GM19455 (cell line): ENCODE measurements at regions not wholly inside any gene's neighbourhood (a gene's known extent, or its start where the extent isn't known, plus 50 kb on each side); places are given as distances from the start of the nearest gene placed in this dataset.

ENCODE experiments used
- ATAC-seq: cut with Tn5 transposase; IDR thresholded peaks from one replicate; pipeline ENCODE4 v1.9.1; 2021; ENCODE audit not compliant: unreplicated experiment

DNA sequence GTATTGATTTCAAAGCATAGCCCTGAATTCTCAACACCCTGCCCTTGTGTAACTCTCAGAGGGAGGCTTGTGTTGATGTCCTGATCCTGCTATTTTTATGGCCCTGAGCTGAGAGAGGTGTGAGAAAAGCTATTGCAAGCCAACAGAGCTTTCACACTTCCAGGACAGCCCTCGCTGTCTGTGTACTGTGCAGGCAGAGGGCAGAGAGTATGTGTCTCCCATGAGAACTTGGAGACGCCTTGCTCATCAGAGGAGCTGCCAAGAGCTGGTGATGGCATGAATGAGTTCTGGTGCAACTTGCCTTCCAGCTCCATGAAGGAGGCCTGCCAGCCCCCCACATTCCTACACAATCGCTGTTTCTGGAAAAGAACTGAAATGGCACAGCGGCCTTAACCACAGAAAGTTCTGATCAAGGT is 144.1 kb upstream of the AJAP1 start:
- ATAC-seq, result no peak

DNA sequence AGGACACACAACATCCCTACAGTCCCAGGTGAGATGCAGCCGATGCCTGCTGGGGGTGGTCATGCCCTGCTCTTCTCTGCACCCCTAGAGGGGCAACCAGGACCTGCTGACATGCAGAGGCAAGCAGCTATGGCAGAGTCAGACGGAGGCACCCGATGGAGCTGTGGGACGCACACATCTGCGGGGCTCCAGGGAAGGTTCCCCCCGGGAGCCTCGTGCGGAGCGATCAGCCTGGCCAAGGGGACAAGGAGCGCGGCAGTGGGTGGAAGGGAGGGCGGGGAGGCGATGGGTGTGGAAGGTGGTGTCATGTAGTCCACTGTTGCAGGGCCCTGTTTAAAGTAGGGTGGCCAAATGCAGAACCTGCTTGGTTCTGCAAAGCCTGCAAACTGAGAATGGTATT is 143.0 kb upstream of the AJAP1 start:
- ATAC-seq, result no peak

- no peak for ATAC-seq
Measured at GRCh38 chr1:4512636-4513035, 141.8 kb upstream of the AJAP1 start.

DNA sequence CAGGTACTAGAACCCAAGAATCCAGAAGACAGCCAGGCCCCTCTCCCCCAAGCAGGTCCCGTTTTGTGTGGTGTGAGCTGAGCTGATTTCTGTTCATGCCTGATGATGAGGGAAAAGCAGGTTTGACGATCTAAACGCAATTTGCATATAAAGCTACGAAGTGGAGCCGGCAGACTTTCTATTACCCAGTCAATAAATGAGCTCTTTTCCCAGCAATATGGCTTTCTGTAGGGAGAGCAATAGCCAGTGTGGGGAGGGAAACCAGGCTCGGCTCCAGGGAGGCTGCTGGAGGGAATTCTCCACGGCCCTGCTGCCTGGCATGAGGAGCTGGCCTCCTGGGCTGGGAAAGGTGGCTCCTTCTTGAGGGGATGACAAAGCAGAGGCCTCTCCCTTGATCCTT is 140.7 kb upstream of the AJAP1 start:
- ATAC-seq, result no peak

GRCh38 chr1:4515727-4516289 is 138.6 kb upstream of the AJAP1 start:
- ATAC-seq, result no peak

- ATAC-seq, result no peak
Measured at GRCh38 chr1:4516596-4516995, 137.8 kb upstream of the AJAP1 start.

- ATAC-seq, result no peak
Measured at GRCh38 chr1:4517186-4517954, 137.0 kb upstream of the AJAP1 start.

- ATAC-seq, result no peak
Measured at GRCh38 chr1:4518621-4519020, 135.8 kb upstream of the AJAP1 start.

DNA sequence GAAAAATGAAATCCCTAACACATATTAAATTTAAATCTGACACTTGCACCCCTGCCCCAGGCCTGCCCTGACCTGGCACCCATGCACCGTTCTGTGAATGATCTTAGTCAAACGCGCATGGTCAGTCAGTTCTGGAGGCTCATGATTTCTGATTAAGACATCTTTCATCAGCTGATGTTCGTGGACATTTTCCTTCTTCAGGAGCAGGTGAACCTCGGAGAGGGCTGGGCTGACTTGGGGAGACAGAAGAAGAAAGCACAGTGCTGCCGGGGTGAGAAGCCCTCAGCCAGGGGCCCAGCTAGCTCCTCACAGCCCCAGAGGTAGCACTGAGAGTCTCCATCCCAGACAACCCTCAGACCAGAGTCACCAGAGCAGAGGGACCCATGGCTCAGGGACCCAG is 134.5 kb upstream of the AJAP1 start:
- ATAC-seq, result no peak

GRCh38 chr1:4523551-4523950 is 130.9 kb upstream of the AJAP1 start:
- ATAC-seq, result no peak

DNA sequence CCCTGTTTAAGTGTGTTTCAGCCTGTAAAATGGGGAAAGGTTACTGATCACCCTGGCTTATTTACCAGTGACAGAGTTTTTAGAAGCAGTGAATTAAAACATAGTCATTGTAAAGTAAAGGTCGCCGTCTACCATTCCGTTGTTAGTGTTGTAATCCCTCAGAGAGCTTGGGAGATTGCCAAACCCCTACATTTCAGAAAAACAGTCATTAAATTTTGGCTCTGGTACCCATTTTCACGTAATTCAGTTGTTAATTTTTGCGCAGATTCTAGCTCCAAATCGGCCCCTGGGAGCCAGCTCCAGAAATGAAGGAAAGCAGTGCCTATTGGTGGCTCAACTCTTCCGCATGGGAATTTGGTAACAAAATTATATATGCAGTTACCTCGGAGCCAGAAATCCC is 127.7 kb upstream of the AJAP1 start:
- no peak for ATAC-seq

- no peak for ATAC-seq
Measured at GRCh38 chr1:4527819-4528218, 126.6 kb upstream of the AJAP1 start.

DNA sequence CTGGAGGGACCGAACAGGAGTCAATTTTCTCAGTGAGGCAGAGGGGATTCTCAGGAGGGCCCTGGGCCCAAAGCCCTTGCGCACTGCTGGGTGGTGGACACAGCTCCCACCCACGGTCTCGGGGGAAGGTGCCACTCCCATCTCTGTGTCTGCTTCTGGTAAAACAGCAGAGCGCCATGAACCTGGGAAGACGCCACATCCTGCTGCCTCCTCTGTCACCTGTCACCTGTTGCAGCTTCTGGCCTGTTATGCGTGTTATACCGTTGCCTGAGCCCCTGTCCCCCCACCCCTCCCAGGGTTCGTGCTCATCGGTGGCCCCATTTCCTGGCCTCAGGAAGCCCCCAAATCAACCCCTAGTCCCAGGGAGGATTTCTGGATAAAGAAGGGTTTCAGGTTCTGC is 125.8 kb upstream of the AJAP1 start:
- no peak for ATAC-seq

DNA sequence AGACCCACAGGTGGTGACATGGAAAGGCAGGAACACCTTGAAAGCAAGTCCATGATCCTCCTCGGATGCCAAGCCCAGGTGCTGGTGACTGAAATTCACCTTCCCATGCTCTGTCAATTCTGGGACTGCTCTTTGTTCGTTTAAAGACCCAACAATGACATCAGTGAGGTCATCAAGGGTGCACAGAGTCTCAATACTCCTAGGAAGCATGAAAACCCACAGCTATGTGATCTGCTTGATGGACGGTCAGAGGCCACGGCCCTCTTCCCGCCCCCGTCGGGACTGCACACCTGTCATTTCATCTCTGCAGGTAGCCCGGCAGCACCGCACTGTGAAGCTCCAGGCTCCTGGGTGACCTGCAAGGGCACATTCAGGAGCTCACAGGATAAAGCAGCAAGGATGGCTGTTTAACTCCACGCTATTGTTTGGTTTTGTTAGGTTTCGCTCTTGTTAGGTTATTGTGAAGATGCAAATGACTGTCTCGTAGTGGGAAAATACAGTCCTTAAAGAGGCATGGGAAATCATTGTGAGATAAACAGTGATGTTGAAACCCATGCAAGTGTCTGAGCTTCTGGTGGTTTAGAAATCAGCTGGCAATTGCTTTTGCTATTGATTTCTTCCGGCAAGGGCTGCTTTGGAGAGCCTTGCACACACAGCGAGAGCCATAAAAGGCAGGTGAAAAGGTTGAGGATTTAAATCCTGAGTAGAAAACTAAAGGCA is 124.8 kb upstream of the AJAP1 start:
- no peak for ATAC-seq

- ATAC-seq, result no peak
Measured at GRCh38 chr1:4530166-4530785, 124.1 kb upstream of the AJAP1 start.

DNA sequence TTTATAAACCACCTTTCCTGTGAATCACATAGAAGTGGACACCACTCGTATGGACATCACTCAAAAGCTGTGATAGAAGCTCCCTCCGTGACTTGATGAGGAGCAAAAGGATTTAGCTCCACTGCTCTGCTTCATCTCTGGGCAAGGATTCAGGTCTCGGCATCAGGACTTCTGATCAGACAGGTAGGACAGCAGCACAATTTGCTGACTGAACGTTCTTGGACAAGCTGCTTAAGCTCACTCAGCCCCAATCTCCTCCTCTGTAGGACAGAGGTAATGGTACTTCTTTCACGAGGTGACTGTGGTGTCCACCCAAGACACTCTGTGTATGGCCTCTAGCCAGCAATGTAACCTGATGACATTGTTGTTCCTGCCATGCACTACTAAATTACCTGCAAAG is 122.6 kb upstream of the AJAP1 start:
- no peak for ATAC-seq

- ATAC-seq, result no peak
Measured at GRCh38 chr1:4532656-4533055, 121.8 kb upstream of the AJAP1 start.

GRCh38 chr1:4546911-4547310 is 107.5 kb upstream of the AJAP1 start:
- no peak for ATAC-seq

GRCh38 chr1:4549930-4550329 is 104.5 kb upstream of the AJAP1 start:
- no peak for ATAC-seq

- ATAC-seq, result no peak
Measured at GRCh38 chr1:4550941-4551340, 103.5 kb upstream of the AJAP1 start.

- ATAC-seq, result no peak
Measured at GRCh38 chr1:4551706-4552105, 102.7 kb upstream of the AJAP1 start.

DNA sequence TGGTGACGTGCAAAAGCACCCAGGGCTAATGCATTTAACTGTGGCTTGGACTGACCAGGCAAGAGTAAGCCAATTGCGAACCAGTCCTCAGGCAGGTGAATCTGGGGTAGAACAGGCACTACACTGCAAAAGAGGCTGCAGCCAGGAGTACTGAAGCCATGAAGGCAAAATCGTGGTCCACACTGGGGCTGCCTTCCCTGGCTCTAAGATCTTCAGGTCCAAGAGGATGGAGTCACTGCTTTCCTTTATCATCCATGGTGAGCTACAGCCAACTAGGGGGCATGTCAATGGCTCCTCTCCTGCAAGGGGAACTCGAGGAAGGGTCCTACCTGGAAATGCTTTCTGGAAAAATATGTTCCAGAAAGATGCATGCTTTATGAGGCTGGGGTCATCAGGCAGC is 100.6 kb upstream of the AJAP1 start:
- ATAC-seq, result no peak
